HK-2 (cell line): ENCODE measurements at regions not wholly inside any gene's neighbourhood (a gene's known extent, or its start where the extent isn't known, plus 50 kb on each side); places are given as distances from the start of the nearest gene placed in this dataset.
"Not testable (repeated sequence)": the region's sequence is repeated elsewhere in the genome, so short reads cannot be mapped to it uniquely, and the experiment has no call there.

Experiments used
- DNase-seq: peaks from one replicate; pipeline ENCODE4 v3.0.0-alpha.2; 2018; ENCODE audit not compliant: unreplicated experiment

DNA sequence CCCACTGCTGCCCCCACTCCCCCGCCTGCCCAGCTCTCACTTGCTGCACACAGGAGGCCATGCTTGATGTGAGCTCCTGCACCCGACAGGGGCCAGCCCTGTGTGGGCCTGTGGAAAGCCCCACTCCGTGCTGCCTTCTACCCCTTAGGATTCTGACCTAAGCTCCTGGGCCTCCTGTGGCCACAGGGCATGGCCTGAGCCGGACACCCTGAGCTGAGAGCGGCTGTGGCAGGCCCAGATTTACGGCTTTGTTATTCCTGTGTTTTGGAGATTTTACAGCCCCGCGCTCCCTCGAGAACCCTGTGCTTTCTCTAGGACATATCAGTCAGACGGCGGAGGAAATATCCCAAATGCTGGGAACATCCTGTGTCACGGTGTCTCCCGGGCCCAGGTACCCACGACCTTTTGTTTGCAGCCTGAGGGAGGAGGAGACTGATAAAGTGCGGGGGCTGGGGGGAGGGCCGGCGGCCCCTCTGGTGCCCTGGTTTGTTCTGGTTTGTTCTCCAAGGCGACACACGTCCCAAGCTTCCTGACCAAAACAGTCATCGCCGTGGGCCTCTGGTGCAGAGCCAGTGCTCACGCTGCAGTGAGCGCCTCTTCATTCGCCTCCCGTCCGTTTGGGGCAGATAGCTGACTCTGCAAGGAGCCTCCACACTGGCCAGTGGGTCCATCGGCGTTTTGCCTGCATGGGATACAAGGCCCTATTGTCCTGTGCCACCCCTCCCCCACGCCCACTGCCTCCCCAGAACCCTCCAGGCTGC, 363.4 kb downstream of the C16orf95 start:
- no peak for DNase-seq

DNA sequence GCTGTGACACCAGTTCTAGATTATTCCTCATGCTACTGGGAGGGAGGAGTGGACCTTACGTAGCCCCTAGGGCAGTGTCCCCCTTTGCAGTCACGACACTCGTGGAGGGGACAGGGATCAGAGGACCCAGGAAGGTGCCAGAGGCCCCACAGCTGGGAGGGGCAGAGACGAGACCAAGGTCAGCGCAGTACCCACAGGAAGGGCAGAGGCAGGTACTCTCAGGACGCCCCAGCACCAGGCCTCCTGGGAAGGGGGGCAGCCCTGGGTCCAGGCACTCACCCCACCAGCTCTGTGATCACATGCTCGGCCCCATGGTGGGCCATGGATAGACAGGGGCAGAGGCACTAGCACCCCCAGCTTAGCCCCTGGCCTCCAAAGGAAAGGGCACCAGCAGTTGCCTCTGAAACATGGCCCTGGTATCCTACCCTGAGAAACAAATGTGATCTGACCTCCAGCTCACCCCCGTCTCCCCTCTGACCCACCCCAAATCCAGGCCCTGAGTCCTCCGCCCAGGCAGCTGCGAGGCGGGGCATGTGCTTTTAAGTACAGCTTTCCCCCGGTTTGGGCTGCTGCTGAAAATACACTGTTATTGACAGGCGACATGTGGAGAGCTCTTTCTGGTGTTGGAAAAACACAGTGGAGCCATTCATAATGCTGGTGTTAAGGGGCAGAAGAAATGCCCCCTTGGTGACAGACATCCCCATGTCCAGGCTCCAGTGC, 361.9 kb downstream of the C16orf95 start:
- no peak for DNase-seq

DNA sequence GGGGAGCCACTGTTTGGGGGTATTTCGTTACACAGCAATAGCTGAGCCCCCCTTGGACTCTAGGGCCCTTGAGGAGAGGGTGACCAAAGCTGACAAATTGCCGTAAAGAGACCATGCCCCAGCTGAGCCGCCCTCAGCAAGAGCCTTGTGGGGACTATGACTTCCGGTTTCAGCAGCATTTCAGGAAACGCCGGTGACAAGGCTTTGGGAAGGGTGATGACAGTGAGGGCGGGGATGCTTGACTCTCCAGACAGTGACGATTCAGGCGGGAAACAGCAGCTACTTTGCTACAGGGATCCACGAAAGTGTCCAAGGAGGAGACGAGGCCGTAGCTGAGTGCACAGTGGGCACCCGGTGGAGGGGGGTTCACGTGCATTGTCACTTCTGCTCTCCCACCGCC, 360.8 kb downstream of the C16orf95 start:
- no peak for DNase-seq

DNA sequence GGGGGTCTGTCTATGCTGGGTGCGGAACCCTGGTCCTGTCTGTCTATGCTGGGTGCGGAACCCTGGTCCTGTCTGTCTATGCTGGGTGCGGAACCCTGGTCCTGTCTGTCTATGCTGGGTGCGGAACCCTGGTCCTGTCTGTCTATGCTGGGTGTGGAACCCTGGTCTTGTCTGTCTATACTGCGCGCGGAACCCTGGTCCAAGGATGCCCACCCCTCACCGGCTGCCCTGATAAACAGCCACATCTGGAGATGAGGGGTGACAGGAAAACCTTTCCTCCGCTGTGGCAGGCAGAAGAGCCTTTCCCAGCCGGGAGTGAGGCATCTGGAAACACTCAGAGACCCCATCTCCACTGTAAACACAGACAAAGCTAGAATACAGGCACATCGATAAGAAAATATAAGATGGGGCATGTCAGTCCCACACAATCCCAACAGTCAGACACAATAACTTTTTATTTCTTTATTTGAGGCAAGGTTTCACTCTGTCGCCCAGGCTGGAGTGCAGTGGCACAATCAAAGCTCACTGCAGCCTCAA, 359.5 kb downstream of the C16orf95 start:
- not testable (repeated sequence) for DNase-seq

DNA sequence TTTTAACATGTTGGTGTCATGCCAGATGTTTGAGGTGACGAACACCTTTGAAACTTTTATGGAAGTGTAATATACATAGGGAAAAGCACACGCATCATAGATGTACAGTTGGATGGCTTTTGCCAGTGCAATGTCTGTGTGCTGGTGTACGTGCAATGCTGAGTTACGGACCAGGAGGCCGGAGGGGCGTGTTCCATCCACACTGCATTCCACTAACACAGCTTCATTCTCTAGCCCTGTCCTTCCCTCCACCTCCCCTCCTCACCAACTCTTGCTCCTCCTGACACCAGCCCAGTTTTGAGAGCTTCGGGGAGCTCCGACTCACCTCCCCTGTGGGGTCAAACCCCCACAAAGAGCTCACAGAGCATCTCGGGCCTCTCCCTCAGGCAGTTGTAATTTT, 358.8 kb downstream of the C16orf95 start:
- no peak for DNase-seq

DNA sequence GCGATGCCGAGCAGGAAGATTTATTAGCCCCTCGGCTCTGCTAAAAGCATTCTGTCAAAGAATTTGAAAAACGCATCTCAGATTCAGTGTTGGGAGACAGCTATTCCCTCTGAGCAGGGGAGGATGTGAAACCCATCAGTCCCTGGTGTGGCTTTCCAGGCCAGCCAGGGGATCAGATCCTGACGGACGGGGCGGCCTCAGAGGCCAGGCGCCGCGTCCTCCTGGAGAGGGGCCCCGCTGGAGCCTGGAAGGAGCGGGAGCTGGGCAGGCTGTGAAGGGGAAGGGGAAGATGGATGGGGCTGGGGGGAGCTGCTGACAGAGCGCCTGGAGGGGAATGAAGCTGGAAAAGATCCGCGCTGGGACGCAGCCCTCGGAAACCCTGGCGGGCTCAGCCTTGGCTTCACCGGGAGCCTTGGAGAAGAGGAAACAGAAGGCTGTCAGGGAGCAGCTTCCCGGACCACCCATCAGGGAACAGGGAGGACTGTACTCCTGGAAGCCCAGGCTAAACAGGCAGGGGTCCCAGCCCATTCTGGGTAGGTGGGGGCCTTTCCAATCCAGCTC, 358.0 kb downstream of the C16orf95 start:
- DNase-seq = no peak

DNA sequence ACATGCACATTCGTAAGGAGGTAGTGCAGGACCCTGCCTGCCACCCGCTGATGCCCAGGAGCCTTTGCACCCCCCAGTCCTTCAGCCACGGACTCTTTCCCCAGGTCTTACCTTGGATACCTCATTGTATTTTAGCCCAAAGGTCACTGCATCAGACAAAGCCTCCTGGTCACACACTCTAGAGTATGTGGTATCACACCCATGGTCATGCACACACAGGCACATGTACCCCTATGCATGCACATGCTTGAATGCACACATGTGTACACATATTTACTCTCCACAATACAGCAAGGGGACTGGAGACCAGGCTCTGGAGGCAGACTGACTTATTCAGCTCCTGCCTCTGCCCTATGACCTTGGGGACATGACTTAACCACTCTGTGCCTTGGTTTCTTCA, 357.5 kb downstream of the C16orf95 start:
- no peak for DNase-seq

DNA sequence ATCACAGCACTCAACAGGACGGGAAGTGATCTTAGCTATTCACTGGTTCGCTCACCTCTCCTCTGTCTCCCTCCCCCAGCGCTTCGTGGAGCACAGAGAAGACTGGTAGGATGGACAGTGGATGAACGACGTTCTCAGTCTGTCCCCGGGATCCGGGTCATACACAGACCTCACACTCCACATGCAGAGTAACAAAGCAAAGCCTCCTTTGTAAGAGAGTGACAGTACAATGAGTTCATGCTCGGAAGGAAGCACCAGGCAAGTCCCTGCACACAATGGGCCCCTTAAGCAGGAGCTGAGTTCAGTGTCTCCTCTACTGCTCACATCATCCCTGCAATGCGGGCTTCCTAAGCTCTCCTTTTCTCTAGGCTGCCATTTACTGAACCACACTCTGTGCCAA, 356.9 kb downstream of the C16orf95 start:
- no peak for DNase-seq

DNA sequence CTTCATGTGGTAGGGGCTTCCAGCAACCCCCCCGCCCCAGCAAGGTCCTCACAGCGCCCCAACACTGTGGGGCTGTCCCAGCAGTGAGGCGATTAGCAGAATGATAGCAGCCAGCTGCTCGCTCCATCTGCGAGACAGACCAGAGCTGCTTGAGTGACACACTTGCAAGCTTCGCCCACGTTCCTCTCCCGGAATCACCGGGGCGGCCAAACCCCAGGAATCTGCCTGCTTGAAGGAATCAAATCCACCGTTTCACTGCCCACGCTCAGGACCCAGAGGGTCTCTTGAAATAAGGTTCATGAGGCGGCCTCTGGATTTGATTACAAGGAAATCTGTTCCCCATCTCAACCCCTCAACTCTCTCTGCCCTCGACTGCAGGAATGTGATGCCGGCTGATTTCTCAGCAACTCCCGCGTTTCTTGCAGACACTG, 356.0 kb downstream of the C16orf95 start:
- no peak for DNase-seq

DNA sequence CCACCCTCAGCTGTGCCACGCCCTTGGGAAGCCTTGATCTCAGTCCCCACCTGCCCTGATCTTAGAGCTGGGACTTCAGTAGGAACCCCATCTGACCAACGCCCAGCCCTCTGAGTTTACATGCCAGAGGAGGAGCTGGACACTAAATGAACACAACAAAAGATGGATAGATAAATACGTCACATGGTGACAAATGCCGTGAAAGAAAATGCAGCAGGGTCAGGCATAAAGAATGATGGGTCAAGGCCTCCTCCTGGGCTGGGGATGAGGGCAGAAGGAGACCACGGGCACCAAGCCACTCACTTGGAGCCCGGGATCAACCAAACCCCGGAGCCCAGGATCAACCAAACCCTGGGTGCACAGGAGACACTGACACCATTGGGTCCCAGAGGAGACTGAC, 354.9 kb downstream of the C16orf95 start:
- DNase-seq = no peak

DNA sequence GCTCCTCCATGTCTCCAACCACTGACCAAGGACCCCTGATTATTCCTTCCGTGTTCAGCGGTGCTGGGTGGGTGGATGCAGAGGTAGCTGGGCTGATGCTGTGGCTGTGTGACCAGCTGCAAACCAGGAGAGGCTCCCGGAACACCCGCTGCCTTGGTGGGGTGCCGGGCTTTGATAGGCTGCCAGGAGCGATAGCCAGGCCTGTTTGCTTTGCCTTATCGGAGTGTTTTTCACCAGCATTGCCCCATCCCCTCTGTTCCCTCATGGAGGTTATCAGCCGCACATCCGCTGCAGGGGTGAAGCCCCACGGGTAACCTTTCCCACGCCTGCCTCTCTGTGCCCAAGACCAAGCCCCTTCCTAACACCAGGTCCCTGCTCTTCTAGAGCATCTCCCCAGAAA, 354.3 kb downstream of the C16orf95 start:
- no peak for DNase-seq

DNA sequence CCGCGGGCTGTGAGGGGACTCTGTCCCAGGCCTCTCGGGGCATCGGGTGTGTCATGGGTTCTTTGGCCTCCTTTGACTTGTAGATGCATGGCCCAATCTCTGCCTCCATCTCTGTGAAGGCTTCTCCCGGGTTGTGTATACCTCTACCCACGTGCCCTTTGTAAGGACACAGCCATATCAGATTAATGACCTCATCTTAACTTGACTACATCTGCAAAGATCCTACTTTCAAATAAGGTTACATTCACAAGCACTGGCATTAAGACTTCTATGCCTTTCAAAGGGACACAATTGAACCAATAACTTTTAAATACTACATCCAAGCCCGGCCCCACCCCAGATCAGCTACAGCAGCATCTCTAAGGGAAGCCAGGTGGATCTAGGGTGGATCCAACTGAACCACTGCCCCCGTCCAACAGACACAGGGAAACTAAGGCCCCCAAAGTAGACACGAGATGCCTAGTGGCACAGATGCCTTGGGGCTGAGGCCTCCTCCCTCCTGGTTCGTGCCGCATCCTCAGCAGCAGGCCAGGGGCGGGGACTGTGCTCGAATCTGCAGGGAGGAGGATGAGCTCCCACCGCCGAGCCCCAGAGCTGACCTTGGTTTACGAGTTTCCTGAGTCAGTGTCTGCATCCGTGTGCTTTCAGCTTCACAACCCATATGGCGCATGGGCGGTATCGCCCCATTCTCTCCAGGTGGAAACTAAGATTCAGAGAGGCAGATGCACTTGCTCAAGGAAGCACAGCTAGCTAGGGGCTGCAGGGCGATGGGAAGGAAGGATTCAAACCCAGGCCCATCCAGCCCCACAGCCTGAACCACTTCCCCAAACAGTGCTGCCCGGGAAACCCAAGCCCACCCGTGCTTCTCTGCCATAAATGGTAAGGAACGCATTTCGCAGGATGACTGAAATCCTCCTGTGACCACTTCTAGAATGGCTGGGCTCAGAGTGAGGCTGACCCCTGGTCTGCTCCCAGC, 353.3 kb downstream of the C16orf95 start:
- no peak for DNase-seq

DNA sequence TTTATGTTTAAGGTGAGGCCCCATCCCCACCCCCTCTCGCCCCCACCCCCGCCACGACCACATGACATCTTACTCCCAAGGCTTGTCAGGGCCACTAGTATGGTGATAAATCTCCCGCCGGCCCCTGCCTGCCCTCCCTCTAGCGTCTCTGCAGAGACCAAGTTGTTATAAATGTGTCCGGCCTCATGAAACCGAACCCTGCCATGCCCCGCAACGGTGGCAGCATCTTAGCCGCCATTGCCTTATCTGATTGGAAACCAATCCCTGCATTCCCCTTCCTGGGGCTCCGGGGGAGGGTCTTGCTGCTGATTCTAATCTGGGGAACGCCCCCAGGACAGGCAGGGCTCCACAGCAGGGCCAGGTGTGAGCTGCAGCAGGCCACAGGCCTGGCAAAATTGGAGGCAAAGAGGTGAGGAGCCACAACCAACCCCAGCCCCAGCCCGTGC, 352.4 kb downstream of the C16orf95 start:
- no peak for DNase-seq

DNA sequence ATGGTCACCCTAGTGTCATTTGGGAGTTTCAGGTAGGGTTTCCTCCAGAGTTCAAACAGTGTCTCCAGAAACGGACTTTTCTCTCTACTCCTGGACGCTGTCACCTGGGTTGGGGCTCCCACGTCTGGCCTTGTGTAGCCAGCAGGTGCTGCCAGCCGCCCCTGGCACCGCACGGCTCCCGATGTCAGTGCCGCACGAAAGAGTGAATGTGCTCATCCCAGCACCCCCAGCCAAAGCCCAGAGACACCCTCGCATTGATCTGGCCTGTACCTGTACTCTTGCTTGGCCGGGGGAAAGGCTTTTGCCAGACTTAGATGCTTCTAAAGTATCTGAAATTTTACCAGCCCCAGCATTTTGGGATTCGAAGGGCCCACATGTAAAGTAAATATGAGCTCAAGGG, 351.9 kb downstream of the C16orf95 start:
- DNase-seq = no peak

DNA sequence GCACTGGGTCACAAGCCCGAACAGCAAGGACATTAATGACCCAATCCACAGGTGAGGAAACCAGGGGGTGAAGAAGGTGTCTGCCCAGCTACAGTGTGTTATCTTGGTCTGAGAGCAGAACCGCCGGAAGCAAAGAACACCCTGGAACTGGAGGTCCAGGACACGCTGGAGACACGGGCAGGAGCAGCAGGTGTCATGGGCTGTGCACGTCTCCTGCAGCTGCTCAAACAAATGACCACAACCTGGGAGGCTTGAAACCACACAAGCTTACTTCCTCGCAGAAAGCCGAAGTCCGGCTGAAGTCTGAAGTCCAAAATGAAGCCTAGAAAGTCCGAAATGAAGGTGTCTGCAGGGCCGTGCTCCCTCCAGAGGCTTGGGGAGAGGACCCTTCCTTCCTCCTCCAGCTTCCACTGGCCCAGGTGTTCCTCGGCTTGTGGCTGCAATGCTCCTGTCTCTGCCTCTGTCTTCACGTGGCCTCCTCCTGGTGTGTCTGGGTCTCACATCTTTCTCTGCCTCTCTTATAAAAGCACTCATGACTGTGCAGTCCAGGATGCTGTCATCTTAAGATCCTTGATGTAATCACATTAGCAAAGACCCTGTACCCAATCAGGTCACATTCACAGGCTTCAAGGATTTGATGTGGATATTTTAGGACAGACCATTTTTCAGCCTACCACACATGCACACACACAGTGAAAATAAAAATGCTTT, 351.2 kb downstream of the C16orf95 start:
- no peak for DNase-seq

DNA sequence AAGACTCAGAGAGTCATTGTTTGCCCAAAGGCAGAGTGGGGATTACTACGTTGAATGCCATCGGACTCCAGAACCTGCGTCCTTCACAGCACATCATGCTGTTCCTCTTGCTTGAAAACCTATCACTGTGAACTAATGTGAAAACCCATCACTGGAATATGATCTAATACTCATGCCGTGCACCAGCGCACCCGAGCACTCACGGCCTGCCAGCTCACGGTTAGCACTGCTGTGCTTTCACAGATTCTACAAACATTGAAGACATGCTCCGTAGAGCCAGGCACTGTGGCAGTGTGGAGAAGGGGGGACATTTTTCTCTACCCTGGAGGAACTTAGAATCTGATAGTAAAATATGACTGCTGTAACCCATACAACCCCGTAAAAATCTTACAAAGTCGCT, 350.4 kb downstream of the C16orf95 start:
- DNase-seq = peak; percentile 14

DNA sequence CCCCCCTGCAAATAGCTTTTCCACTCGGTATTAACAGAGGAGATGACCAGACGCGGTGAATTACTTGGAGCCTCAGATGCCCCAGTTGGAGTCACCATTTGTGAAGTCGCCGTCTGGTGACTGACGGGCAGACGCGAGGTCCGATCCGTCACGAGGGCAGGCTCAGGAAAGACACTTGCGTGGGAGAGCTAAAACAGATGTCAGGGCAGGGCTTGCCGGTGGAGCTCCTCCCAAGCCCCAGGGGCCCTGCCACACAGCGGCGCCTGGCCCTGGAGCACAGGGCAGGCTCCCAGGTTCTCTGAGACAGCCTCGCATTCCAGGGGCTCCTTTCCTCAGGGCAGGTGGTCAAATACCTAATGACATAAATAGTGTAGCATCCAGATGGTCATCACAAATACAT, 348.3 kb downstream of the C16orf95 start:
- DNase-seq = no peak

DNA sequence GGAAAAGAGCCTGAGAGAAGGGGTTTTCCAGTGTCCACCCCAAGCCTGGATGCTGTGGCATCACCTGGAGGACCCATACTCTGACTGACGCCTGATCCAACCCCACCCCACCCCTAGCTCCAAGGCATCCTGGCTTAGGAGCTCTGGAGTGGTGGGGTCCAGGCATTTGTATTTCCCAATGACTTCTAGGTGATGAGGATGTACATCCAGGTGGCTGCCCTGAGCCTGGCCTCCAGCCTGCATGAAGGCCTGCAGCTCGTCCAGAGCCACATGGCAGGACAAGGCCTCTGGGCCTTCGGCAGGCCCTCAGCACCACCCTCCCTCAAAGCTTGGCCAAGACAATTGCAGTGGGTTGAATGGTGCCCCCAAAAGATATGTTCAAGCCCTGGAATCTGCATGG, 347.5 kb downstream of the C16orf95 start:
- no peak for DNase-seq

DNA sequence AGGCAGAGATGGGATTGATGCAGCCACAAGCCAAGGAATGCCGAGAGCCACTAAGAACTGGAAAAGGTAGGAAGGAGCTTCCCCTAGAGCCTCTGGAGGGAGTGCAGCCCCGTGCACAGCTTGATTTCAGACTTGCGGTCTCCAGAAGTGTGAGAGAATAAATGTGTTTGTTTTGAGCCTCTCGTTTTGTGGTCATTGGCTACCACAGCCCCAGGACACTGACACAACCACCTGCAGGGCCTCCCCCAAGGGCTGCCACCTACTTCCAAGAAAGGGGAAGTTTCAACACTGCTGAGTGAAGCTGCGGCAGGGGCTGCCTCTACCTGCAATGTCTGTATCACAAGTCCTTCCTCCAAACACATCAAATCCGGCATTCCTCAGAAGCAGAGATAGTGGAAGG, 346.9 kb downstream of the C16orf95 start:
- no peak for DNase-seq

DNA sequence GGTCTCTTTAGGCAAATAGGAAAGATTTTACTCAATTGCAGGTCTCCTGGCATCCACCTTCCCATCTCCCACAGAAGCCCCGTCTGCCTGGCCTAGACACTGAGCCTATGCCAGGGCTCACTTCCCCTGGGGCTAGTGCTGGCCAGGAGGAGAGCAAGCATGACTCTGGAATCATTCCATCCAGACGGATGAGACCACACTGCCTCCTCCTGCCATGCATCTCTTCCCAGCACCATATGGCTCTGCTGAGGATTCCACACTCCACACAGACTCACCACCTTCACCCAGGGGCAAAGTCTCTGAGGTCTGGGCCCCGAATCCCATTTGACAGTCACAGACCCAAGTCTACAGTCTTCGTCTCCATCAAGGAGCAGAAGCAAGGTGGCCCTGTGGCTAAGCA, 346.5 kb downstream of the C16orf95 start:
- no peak for DNase-seq

DNA sequence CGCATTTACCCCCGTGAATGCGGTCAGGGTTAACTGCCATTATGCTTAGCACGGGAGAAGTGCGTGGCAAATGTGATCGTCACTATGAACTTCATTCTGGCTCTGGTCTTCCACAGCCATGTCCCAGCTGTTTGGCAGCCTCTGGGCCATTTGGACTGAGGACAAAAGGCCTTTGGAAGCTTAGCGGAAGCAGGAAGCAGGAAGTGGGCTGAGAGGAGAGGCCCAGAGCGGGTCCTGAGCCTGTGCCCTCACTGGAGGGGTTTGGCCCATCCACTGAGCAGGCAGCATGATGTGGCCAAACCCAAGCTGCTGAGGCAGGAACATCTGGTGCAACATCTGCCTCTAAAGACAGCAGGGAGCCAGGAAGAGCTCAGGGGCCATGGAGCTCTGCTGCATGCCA, 345.9 kb downstream of the C16orf95 start:
- DNase-seq = no peak
